HepG2 (cell line): ENCODE measurements at regions not wholly inside any gene's neighbourhood (a gene's known extent, or its start where the extent isn't known, plus 50 kb on each side); places are given as distances from the start of the nearest gene placed in this dataset.

Source experiments
- ATAC-seq: fragments of 200-7000 bp; cut with Tn5 transposase; 3 replicates; pipeline ENCODE4 v1.9.1; 2020; ENCODE audit warnings: mild to moderate bottlenecking, moderate library complexity
- BruUV-seq: library from RNA; stranded (reverse); fragments of 400-500 nt; replicated peaks from 2 replicates; lab custom pipeline; 2021; lab: Mats Ljungman, UMichigan
- CTCF ChIA-PET: fragments of 300-600 bp; formaldehyde crosslinking; extraction: SDS; loops from one replicate; lab custom pipeline; 2021; ENCODE audit warnings: low total read pairs, inconsistent platforms, low intra/inter-chr PET ratio; lab: Yijun Ruan, JAX
- POLR2A ChIA-PET: fragments of 350-600 bp; sonication (Branson Sonifier 250); formaldehyde crosslinking; loops from one replicate; lab custom pipeline; 2020; ENCODE audit warnings: antibody characterized with exemption, inconsistent platforms; lab: Yijun Ruan, JAX
- DNase-seq: peaks from one replicate; pipeline ENCODE4 v3.0.0-alpha.2; 2015; ENCODE audit warnings: low spot score
- FAIRE-seq: peaks from 3 replicates; lab custom pipeline; 2011; peaks lifted over from hg19 to GRCh38; lab: Jason Lieb, UNC
- H2AFZ ChIP-seq: one replicate; pipeline ENCODE4 v1.6.1; 2011; ENCODE audit warnings: low read length, inconsistent platforms
- H3K27ac ChIP-seq: fragments of 300-600 bp; 3 replicates; pipeline ENCODE4 v1.8.0; 2011; ENCODE audit warnings: mixed run types, mild to moderate bottlenecking, mixed read lengths, low read length, inconsistent platforms; ENCODE audit not compliant: insufficient read depth; ENCODE audit errors: extremely low read length
- H3K27me3 ChIP-seq, 2 experiments: fragments of 200-600 bp in 1 of 2; 2 replicates in 1 of 2; 3 replicates in 1 of 2; pipeline versions ENCODE4 v1.6.0 to v1.8.0; 2011; ENCODE audit warnings: low read length in 2 of 2, mild to moderate bottlenecking in 2 of 2, moderate library complexity in 2 of 2, inconsistent platforms in 1 of 2; ENCODE audit not compliant: insufficient read depth in 2 of 2, control insufficient read depth in 1 of 2
- H3K36me3 ChIP-seq, 2 experiments: fragments of 200-600 bp in 1 of 2; replicated peaks in 1 of 2; 2 replicates in 1 of 2; 3 replicates in 1 of 2; pipeline versions ENCODE4 v1.5.1 to v1.8.0; 2011; ENCODE audit warnings: low read length in 2 of 2, inconsistent platforms in 1 of 2; ENCODE audit not compliant: insufficient read depth in 2 of 2, control insufficient read depth in 1 of 2
- H3K4me1 ChIP-seq: 2 replicates; pipeline ENCODE4 v1.5.1; 2012; ENCODE audit warnings: low read length, inconsistent platforms; ENCODE audit not compliant: insufficient read depth
- H3K4me2 ChIP-seq: 2 replicates; pipeline ENCODE4 v1.6.0; 2011; ENCODE audit warnings: low read depth, low read length, inconsistent platforms
- H3K4me3 ChIP-seq, 3 experiments: fragments of 200-600 bp in 1 of 3; sonication (generic), shearing (Covaris generic) in 1 of 3; replicated peaks in 1 of 3; 2 replicates each; pipeline ENCODE4 v1.5.1; 2011 to 2016; ENCODE audit warnings: low read length in 3 of 3, inconsistent platforms in 2 of 3, low read depth in 2 of 3, mild to moderate bottlenecking in 2 of 3, control low read depth in 1 of 3, mixed read lengths in 1 of 3; ENCODE audit not compliant: insufficient read depth in 1 of 3
- H3K79me2 ChIP-seq: one replicate; pipeline ENCODE4 v1.6.1; 2011; ENCODE audit warnings: low read length, inconsistent platforms; ENCODE audit not compliant: insufficient read depth
- H3K9ac ChIP-seq: 2 replicates; pipeline ENCODE4 v1.6.0; 2011; ENCODE audit warnings: mild to moderate bottlenecking, low read depth, low read length, inconsistent platforms; ENCODE audit not compliant: insufficient read depth
- H3K9me3 ChIP-seq: 2 replicates; pipeline ENCODE4 v1.5.1; 2012; ENCODE audit warnings: mild to moderate bottlenecking, low read length
- H4K20me1 ChIP-seq: 2 replicates; pipeline ENCODE4 v1.6.0; 2011; ENCODE audit warnings: inconsistent platforms, mild to moderate bottlenecking, low read length, moderate library complexity; ENCODE audit not compliant: insufficient read depth
- KLF13 ChIP-seq: sonication (generic); formaldehyde crosslinking; IDR thresholded peaks from 2 replicates; pipeline ENCODE4 v1.4.0; 2020; ENCODE audit warnings: mild to moderate bottlenecking, missing genetic modification reagents
- MAFF ChIP-seq: IDR thresholded peaks from 2 replicates; pipeline ENCODE4 v1.6.1; 2011; ENCODE audit warnings: low read depth, low read length, improper control_type of control experiment
- NCOA5 ChIP-seq: sonication (generic); formaldehyde crosslinking; IDR thresholded peaks from 2 replicates; pipeline ENCODE4 v1.4.0; 2020; ENCODE audit warnings: missing genetic modification reagents
- NFIB ChIP-seq: sonication (generic); formaldehyde crosslinking; IDR thresholded peaks from 2 replicates; pipeline ENCODE4 v1.9.0; 2021; ENCODE audit warnings: missing genetic modification reagents, mild to moderate bottlenecking, borderline replicate concordance
- NR2F1 ChIP-seq, 2 experiments: fragments of 450-650 bp in 1 of 2; formaldehyde crosslinking in 1 of 2; IDR thresholded peaks; 2 replicates each; pipeline versions ENCODE4 v1.5.0 to v1.6.1; 2016 to 2020; ENCODE audit warnings: mild to moderate bottlenecking in 1 of 2, missing compliant biosample characterization in 1 of 2, missing genetic modification reagents in 1 of 2, moderate library complexity in 1 of 2
- STAG1 ChIP-seq: sonication (generic); formaldehyde crosslinking; IDR thresholded peaks from 2 replicates; pipeline ENCODE4 v1.4.0; 2020; ENCODE audit warnings: missing genetic modification reagents
- ZNF577 ChIP-seq: sonication (generic); formaldehyde crosslinking; IDR thresholded peaks from 2 replicates; pipeline ENCODE4 v1.4.0; 2020; ENCODE audit warnings: mild to moderate bottlenecking, low read depth, missing genetic modification reagents, borderline replicate concordance
- WGBS: methylation state at CpG from one replicate; pipeline ENCODE4 v1.1.6; 2017; ENCODE audit warnings: low lambda C conversion rate; 5-methylcytosine and 5-hydroxymethylcytosine counted together
- in situ Hi-C: cut with HindIII; loops from 2 replicates; pipeline ENCODE4 v1.10.0; 2017; ENCODE audit warnings: low pct_unique_long_range_greater_than_20kb; ENCODE audit not compliant: extremely low pct_ligation_motif_present
- intact Hi-C: fragments of 100-400 bp; cut with micrococcal nuclease; formaldehyde crosslinking; loops from one replicate; pipeline ENCODE4 v1.10.0; 2022; ENCODE audit not compliant: unreplicated experiment
- TF ChIP-seq, protein P1 (sequence below): sonication (generic); formaldehyde crosslinking; IDR thresholded peaks from 2 replicates; pipeline ENCODE4 v1.8.1; 2023; ENCODE audit warnings: missing genetic modification reagents, mild to moderate bottlenecking, borderline replicate concordance
- TF ChIP-seq, protein P2 (sequence below): fragments of 450-650 bp; IDR thresholded peaks from 2 replicates; pipeline ENCODE4 v1.6.1; 2016

DNA sequence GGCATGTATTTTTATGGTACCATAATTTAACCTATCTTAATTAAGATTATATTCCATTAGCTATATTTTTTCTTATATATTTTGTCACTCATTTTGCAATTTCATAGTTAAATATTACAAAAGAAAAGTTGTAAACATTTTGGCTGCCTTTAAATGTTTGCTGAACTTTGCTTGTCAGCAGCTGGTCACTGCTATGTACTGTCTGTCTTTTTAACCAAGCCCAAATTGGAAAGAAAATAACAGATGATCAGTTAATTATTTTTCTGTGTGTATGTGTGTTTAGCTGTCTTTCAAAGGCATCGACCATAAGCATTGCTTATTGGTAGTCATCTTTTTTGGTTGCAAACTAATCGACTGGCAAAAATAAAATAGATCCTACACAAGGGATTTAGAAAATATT lies 54.4 kb upstream of the SMAD1 start:
- FAIRE-seq (no peak), ATAC-seq (no peak), DNase-seq (no peak)
- BruUV-seq, result no TSS peak
- in situ Hi-C loops (no loop called here), intact Hi-C loops (no loop called here)
- ChIA-PET CTCF (no interaction called here), POLR2A (no interaction called here)
- no peaks in the 10 kb centered on the region for H3K4me1 ChIP-seq
- no peaks in the 10 kb centered on the region for H3K9me3 ChIP-seq
- 2% methylated on average over 2 of the region's 2 CpGs for WGBS
- no peak overlapping the region for H3K4me3 ChIP-seq
- no peak overlapping the region for H3K27ac ChIP-seq
- H4K20me1 ChIP-seq, result no peaks in the 10 kb centered on the region
- no peak overlapping the region for H3K4me2 ChIP-seq
- no peaks in the 10 kb centered on the region for H3K36me3 ChIP-seq
- H3K27me3 ChIP-seq, result no peaks in the 10 kb centered on the region; a peak in 1 of 5 replicates
- H3K79me2 ChIP-seq, result no peaks in the 10 kb centered on the region
- H3K9ac ChIP-seq, result no peak overlapping the region
- no peak for TF ChIP-seq NCOA5 (CRISPR knock-in tag)
- TF ChIP-seq NR2F1 (CRISPR knock-in tag; IDR thresholded peaks at IDR 0.05), result no peak
- TF ChIP-seq, protein P1, sequence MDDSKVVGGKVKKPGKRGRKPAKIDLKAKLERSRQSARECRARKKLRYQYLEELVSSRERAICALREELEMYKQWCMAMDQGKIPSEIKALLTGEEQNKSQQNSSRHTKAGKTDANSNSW, result no peak
- TF ChIP-seq NFIB (CRISPR knock-in tag), result no peak
- TF ChIP-seq ZNF577 (CRISPR knock-in tag), result no peak
- TF ChIP-seq STAG1, result no peak
- no peak for TF ChIP-seq MAFF
- TF ChIP-seq, protein P2, sequence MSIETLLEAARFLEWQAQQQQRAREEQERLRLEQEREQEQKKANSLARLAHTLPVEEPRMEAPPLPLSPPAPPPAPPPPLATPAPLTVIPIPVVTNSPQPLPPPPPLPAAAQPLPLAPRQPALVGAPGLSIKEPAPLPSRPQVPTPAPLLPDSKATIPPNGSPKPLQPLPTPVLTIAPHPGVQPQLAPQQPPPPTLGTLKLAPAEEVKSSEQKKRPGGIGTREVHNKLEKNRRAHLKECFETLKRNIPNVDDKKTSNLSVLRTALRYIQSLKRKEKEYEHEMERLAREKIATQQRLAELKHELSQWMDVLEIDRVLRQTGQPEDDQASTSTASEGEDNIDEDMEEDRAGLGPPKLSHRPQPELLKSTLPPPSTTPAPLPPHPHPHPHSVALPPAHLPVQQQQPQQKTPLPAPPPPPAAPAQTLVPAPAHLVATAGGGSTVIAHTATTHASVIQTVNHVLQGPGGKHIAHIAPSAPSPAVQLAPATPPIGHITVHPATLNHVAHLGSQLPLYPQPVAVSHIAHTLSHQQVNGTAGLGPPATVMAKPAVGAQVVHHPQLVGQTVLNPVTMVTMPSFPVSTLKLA, result no peak
- no peak for TF ChIP-seq KLF13 (CRISPR knock-in tag)
- no peak overlapping the region for H2AFZ ChIP-seq
